ENCODE measurements at regions not wholly inside any gene's neighbourhood (a gene's known extent, or its start where the extent isn't known, plus 50 kb on each side); places are given as distances from the start of the nearest gene placed in this dataset.

DNA sequence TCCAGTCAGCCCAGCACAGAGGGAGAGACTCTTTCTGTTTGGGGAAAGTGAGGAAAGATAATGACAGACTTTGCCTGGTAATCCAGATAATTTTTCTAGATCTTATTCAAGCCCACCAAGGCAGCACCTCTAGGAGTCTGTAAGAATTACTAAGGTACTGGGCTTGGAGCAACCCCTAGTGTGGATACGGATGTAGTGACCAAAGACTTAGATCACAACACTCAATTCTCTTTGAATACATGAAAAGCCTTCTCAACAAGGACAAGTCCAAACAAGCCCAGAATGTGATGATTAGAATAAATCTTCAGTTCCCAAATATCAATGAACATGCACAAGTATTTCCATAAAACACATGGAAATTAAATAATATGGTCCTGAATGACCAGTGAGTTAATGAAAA, 206.9 kb downstream of the MRPL39 start:
- Histone ChIP-seq H3K27me3 (ENCODE audit: control insufficient read depth in 4 of 4, insufficient read depth in 4 of 4, low read length in 3 of 4) (no peaks in the 10 kb centered on the region), H3K27ac (ENCODE audit: low read depth in 1 of 2, low read length in 2 of 2) (no peak overlapping the region), H3K9me3 (ENCODE audit: control insufficient read depth in 4 of 4, low read length in 3 of 4) (no peaks in the 10 kb centered on the region), H3K4me1 (ENCODE audit: control insufficient read depth in 4 of 4, insufficient read depth in 4 of 4, low read length in 3 of 4) (no peaks in the 10 kb centered on the region), H3K36me3 (ENCODE audit: control insufficient read depth in 4 of 4, insufficient read depth in 3 of 4, low read depth in 1 of 4, low read length in 3 of 4) (no peaks in the 10 kb centered on the region), H3K9ac (ENCODE audit: low read depth in 1 of 2, low read length in 2 of 2) (no peak overlapping the region), H3K4me3 (ENCODE audit: low read depth in 1 of 3, low read length in 3 of 3) (no peak overlapping the region)
- TF ChIP-seq FOXA1 (IDR thresholded peaks at IDR 0.05) (no peak), NR2F2 (IDR thresholded peaks at IDR 0.05) (no peak), RXRA (IDR thresholded peaks at IDR 0.05) (no peak), RAD21 (IDR thresholded peaks at IDR 0.05) (no peak), FOXA2 (IDR thresholded peaks at IDR 0.05) (no peak), GABPA (IDR thresholded peaks at IDR 0.05 in 1 of 2, conservative IDR thresholded peaks at IDR 0.05 in 1 of 2) (no peak), JUND (IDR thresholded peaks at IDR 0.05) (no peak)
- WGBS = 88% methylated on average over 1 of the region's 1 CpG
- no peak for DNase-seq (ENCODE audit: low spot score)

DNA sequence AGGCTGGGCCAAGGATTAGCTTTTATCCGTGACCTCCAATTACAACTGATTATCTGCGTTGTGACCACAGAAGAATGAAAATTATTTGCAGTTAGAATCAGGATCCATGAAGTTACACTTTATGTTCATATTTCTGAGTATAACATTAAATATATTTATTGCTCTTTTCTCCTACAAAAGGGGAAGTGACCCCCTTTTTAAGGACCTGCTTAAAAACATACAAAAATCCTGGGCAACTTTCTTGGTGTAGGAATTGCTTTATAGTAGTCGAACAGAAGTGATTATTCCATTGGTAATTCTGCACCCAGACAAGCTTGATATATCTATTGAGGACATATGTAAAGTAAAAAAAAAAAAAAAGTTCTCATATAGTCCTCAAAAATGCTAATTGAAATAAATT, 208.7 kb downstream of the MRPL39 start:
- no peak overlapping the region for H3K27ac ChIP-seq (ENCODE audit: low read depth in 1 of 2, low read length in 2 of 2)
- WGBS = 83% methylated on average over 3 of the region's 3 CpGs
- no peak for TF ChIP-seq EGR1 (IDR thresholded peaks at IDR 0.05; ENCODE audit: low read depth in 2 of 2)
- TF ChIP-seq HNF4A (conservative IDR thresholded peaks at IDR 0.05) = no peak
- TF ChIP-seq CTCF (IDR thresholded peaks at IDR 0.05; ENCODE audit: low read depth, low read length, missing input control) = no peak
- no peak for TF ChIP-seq GABPA (IDR thresholded peaks at IDR 0.05 in 1 of 2, conservative IDR thresholded peaks at IDR 0.05 in 1 of 2)
- no peak for TF ChIP-seq RXRA (IDR thresholded peaks at IDR 0.05)

GRCh38 chr21:25396135-25396711, 211.1 kb downstream of the MRPL39 start:
- WGBS = 84% methylated on average over 8 of the region's 8 CpGs
- no peak for TF ChIP-seq EGR1 (IDR thresholded peaks at IDR 0.05; ENCODE audit: low read depth in 2 of 2)
- Histone ChIP-seq H3K27ac (ENCODE audit: low read depth in 1 of 2, low read length in 2 of 2) (no peak overlapping the region), H3K4me3 (ENCODE audit: low read depth in 1 of 3, low read length in 3 of 3) (no peak overlapping the region), H3K4me1 (ENCODE audit: control insufficient read depth in 4 of 4, insufficient read depth in 4 of 4, low read length in 3 of 4) (no peaks in the 10 kb centered on the region), H3K9me3 (ENCODE audit: control insufficient read depth in 4 of 4, low read length in 3 of 4) (no peaks in the 10 kb centered on the region), H3K9ac (ENCODE audit: low read depth in 1 of 2, low read length in 2 of 2) (no peak overlapping the region), H3K36me3 (ENCODE audit: control insufficient read depth in 4 of 4, insufficient read depth in 3 of 4, low read depth in 1 of 4, low read length in 3 of 4) (no peaks in the 10 kb centered on the region), H3K27me3 (ENCODE audit: control insufficient read depth in 4 of 4, insufficient read depth in 4 of 4, low read length in 3 of 4) (no peaks in the 10 kb centered on the region)
- DNase-seq (ENCODE audit: low spot score) = no peak

More for the DNA sequence above, 208.7 kb downstream of the MRPL39 start:
- Histone ChIP-seq H3K9ac (ENCODE audit: low read depth in 1 of 2, low read length in 2 of 2) (no peak overlapping the region), H3K9me3 (ENCODE audit: control insufficient read depth in 4 of 4, low read length in 3 of 4) (no peaks in the 10 kb centered on the region), H3K4me1 (ENCODE audit: control insufficient read depth in 4 of 4, insufficient read depth in 4 of 4, low read length in 3 of 4) (no peaks in the 10 kb centered on the region), H3K27me3 (ENCODE audit: control insufficient read depth in 4 of 4, insufficient read depth in 4 of 4, low read length in 3 of 4) (no peaks in the 10 kb centered on the region), H3K36me3 (ENCODE audit: control insufficient read depth in 4 of 4, insufficient read depth in 3 of 4, low read depth in 1 of 4, low read length in 3 of 4) (no peaks in the 10 kb centered on the region), H3K4me3 (ENCODE audit: low read depth in 1 of 3, low read length in 3 of 3) (no peak overlapping the region)
- no peak for DNase-seq (ENCODE audit: low spot score)

- Histone ChIP-seq H3K4me1 (ENCODE audit: control insufficient read depth in 4 of 4, insufficient read depth in 4 of 4, low read length in 3 of 4) (no peaks in the 10 kb centered on the region), H3K27me3 (ENCODE audit: control insufficient read depth in 4 of 4, insufficient read depth in 4 of 4, low read length in 3 of 4) (peaks cover 0 to 7% (median 0%) of the 10 kb centered on the region in 4 donors), H3K9me3 (ENCODE audit: control insufficient read depth in 4 of 4, low read length in 3 of 4) (no peaks in the 10 kb centered on the region), H3K36me3 (ENCODE audit: control insufficient read depth in 4 of 4, insufficient read depth in 3 of 4, low read depth in 1 of 4, low read length in 3 of 4) (no peaks in the 10 kb centered on the region), H3K9ac (ENCODE audit: low read depth in 1 of 2, low read length in 2 of 2) (peak overlapping the region in 1 of 2 donors; percentile 27), H3K27ac (ENCODE audit: low read depth in 1 of 2, low read length in 2 of 2) (no peak overlapping the region), H3K4me3 (ENCODE audit: low read depth in 1 of 3, low read length in 3 of 3) (no peak overlapping the region)
- 78% methylated on average over 3 of the region's 3 CpGs for WGBS
- DNase-seq (ENCODE audit: low spot score) = no peak
- TF ChIP-seq SP1 (IDR thresholded peaks at IDR 0.05) (no peak), CTCF (IDR thresholded peaks at IDR 0.05; ENCODE audit: low read depth, low read length, missing input control) (no peak), ZBTB33 (IDR thresholded peaks at IDR 0.05) (no peak), MAX (IDR thresholded peaks at IDR 0.05) (no peak)
Observed at GRCh38 chr21:25391777-25392176, 215.5 kb downstream of the MRPL39 start.
